WTC11 (cell line): ENCODE measurements at regions not wholly inside any gene's neighbourhood (a gene's known extent, or its start where the extent isn't known, plus 50 kb on each side); places are given as distances from the start of the nearest gene placed in this dataset.

Experiments used
- ATAC-seq: fragments of 200-7000 bp; cut with Tn5 transposase; 2 replicates; pipeline ENCODE4 v1.10.0; 2021; ENCODE audit warnings: mild to moderate bottlenecking, moderate library complexity
- CTCF ChIA-PET: fragments of 300-600 bp; sonication (Branson Sonifier 250); formaldehyde crosslinking; loops from one replicate; lab custom pipeline; 2021; ENCODE audit warnings: antibody characterized with exemption; lab: Charles Lee
- POLR2A ChIA-PET: fragments of 350-600 bp; sonication (Branson Sonifier 250); formaldehyde crosslinking; loops from one replicate; lab custom pipeline; 2021; ENCODE audit warnings: antibody characterized with exemption; lab: Charles Lee
- DNase-seq: peaks from one replicate; pipeline ENCODE4 v3.0.0; 2021; ENCODE audit warnings: low spot score
- H3K27ac Mint-ChIP-seq: 2 replicates; pipeline ENCODE4 v1.8.0; 2021; ENCODE audit warnings: mixed read lengths
- H3K27me3 Mint-ChIP-seq: 2 replicates; pipeline ENCODE4 v1.8.0; 2021; ENCODE audit warnings: low read depth, mild to moderate bottlenecking, moderate library complexity, mixed read lengths
- H3K36me3 Mint-ChIP-seq: 2 replicates; pipeline ENCODE4 v1.8.0; 2021; ENCODE audit warnings: mixed read lengths
- H3K4me1 Mint-ChIP-seq: 2 replicates; pipeline ENCODE4 v1.8.0; 2022; ENCODE audit warnings: mixed read lengths
- H3K4me3 Mint-ChIP-seq: 2 replicates; pipeline ENCODE4 v1.8.0; 2021; ENCODE audit warnings: mild to moderate bottlenecking, moderate library complexity, mixed read lengths
- H3K9me3 Mint-ChIP-seq: 2 replicates; pipeline ENCODE4 v1.8.0; 2021; ENCODE audit warnings: mixed read lengths
- ATF1 ChIP-seq: sonication (generic); formaldehyde crosslinking; IDR thresholded peaks from 2 replicates; pipeline ENCODE4 v1.8.1; 2023; ENCODE audit warnings: mild to moderate bottlenecking, moderate library complexity, missing genetic modification reagents
- ATF2 ChIP-seq: sonication (generic); formaldehyde crosslinking; IDR thresholded peaks from 2 replicates; pipeline ENCODE4 v1.8.1; 2022; ENCODE audit warnings: low read depth, missing genetic modification reagents, borderline replicate concordance
- ATF6 ChIP-seq: sonication (generic); formaldehyde crosslinking; IDR thresholded peaks from 2 replicates; pipeline ENCODE4 v1.8.1; 2023; ENCODE audit warnings: mild to moderate bottlenecking, missing genetic modification reagents
- CBFB ChIP-seq: sonication (generic); formaldehyde crosslinking; IDR thresholded peaks from 2 replicates; pipeline ENCODE4 v1.8.1; 2022; ENCODE audit warnings: mild to moderate bottlenecking, low read depth, missing genetic modification reagents
- CTCF ChIP-seq: fragments of 200-600 bp; IDR thresholded peaks from 2 replicates; pipeline ENCODE4 v1.8.0; 2022; ENCODE audit warnings: antibody characterized with exemption
- E2F1 ChIP-seq: sonication (generic); formaldehyde crosslinking; IDR thresholded peaks from 2 replicates; pipeline ENCODE4 v1.8.0; 2022; ENCODE audit warnings: mild to moderate bottlenecking, missing genetic modification reagents
- ETV6 ChIP-seq: sonication (generic); formaldehyde crosslinking; IDR thresholded peaks from 2 replicates; pipeline ENCODE4 v1.8.1; 2022; ENCODE audit warnings: mild to moderate bottlenecking, missing genetic modification reagents
- FOXP1 ChIP-seq: sonication (generic); formaldehyde crosslinking; IDR thresholded peaks from 2 replicates; pipeline ENCODE4 v1.8.0; 2022; ENCODE audit warnings: missing genetic modification reagents, mild to moderate bottlenecking, moderate library complexity, borderline replicate concordance
- IRF1 ChIP-seq: sonication (generic); formaldehyde crosslinking; IDR thresholded peaks from 2 replicates; pipeline ENCODE4 v1.8.0; 2023; ENCODE audit warnings: missing genetic modification reagents
- MLX ChIP-seq: sonication (generic); formaldehyde crosslinking; IDR thresholded peaks from 2 replicates; pipeline ENCODE4 v1.8.1; 2023; ENCODE audit warnings: mild to moderate bottlenecking, missing genetic modification reagents, moderate library complexity
- NFYB ChIP-seq: sonication (generic); formaldehyde crosslinking; conservative IDR thresholded peaks from 2 replicates; pipeline ENCODE4 v1.8.0; 2022; ENCODE audit warnings: low read depth, missing genetic modification reagents
- NR3C1 ChIP-seq: sonication (generic); formaldehyde crosslinking; conservative IDR thresholded peaks from 2 replicates; pipeline ENCODE4 v1.8.1; 2023; ENCODE audit warnings: low read depth, mild to moderate bottlenecking, missing genetic modification reagents
- TEAD1 ChIP-seq: sonication (generic); formaldehyde crosslinking; IDR thresholded peaks from 2 replicates; pipeline ENCODE4 v1.8.0; 2022; ENCODE audit warnings: mild to moderate bottlenecking, missing genetic modification reagents
- TEAD4 ChIP-seq: sonication (generic); formaldehyde crosslinking; IDR thresholded peaks from 2 replicates; pipeline ENCODE4 v1.8.0; 2022; ENCODE audit warnings: mild to moderate bottlenecking, missing genetic modification reagents
- ZNF232 ChIP-seq: sonication (generic); formaldehyde crosslinking; IDR thresholded peaks from 2 replicates; pipeline ENCODE4 v1.8.0; 2022; ENCODE audit warnings: mild to moderate bottlenecking, missing genetic modification reagents
- ZNF281 ChIP-seq: sonication (generic); formaldehyde crosslinking; IDR thresholded peaks from 2 replicates; pipeline ENCODE4 v1.8.0; 2023; ENCODE audit warnings: mild to moderate bottlenecking, missing genetic modification reagents
- ZNF396 ChIP-seq: fragments of 250-450 bp; sonication (Bioruptor Pico); IDR thresholded peaks from 2 replicates; pipeline ENCODE4 v1.8.0; 2021; ENCODE audit warnings: mild to moderate bottlenecking, moderate library complexity, borderline replicate concordance
- ZNF416 ChIP-seq: fragments of 250-450 bp; sonication (Bioruptor Pico); IDR thresholded peaks from 2 replicates; pipeline ENCODE4 v1.9.0; 2021; ENCODE audit warnings: mild to moderate bottlenecking, inconsistent platforms
- ZNF532 ChIP-seq: fragments of 250-450 bp; sonication (Bioruptor Pico); IDR thresholded peaks from 2 replicates; pipeline ENCODE4 v1.9.0; 2021; ENCODE audit warnings: mild to moderate bottlenecking, borderline replicate concordance

- ChIA-PET POLR2A (no interaction called here), CTCF (no interaction called here)
- DNase-seq: no peak
- TF ChIP-seq ZNF396 (CRISPR knock-in tag) (no peak), ZNF281 (CRISPR knock-in tag) (no peak), FOXP1 (no peak), MLX (CRISPR knock-in tag) (no peak), ZNF416 (CRISPR knock-in tag) (no peak), ZNF532 (CRISPR knock-in tag) (no peak), NR3C1 (no peak), ATF1 (no peak), ETV6 (CRISPR knock-in tag) (no peak), ATF6 (CRISPR knock-in tag) (no peak), IRF1 (CRISPR knock-in tag) (no peak)
- Mint-ChIP-seq H3K27me3 (no peaks in the 10 kb centered on the region), H3K36me3 (no peaks in the 10 kb centered on the region), H3K9me3 (no peaks in the 10 kb centered on the region), H3K4me3 (no peak overlapping the region), H3K27ac (no peak overlapping the region), H3K4me1 (no peaks in the 10 kb centered on the region)
- ATAC-seq: no peak
These were observed 746.9 kb downstream of the EFNB2 start for GRCh38 chr13:105788530-105788929.

- POLR2A ChIA-PET: no interaction called here
- ATAC-seq (no peak), DNase-seq (no peak)
- Mint-ChIP-seq H3K36me3 (no peaks in the 10 kb centered on the region), H3K4me1 (no peaks in the 10 kb centered on the region), H3K9me3 (no peaks in the 10 kb centered on the region), H3K27ac (no peak overlapping the region), H3K4me3 (no peak overlapping the region), H3K27me3 (no peaks in the 10 kb centered on the region)
- CTCF ChIA-PET: no interaction called here
- TF ChIP-seq CBFB: no peak
- no peak for TF ChIP-seq ZNF232 (CRISPR knock-in tag)
- TF ChIP-seq ATF1: no peak
- TF ChIP-seq NFYB (CRISPR knock-in tag): no peak
- no peak for TF ChIP-seq CTCF
- TF ChIP-seq ATF2 (CRISPR knock-in tag): no peak
- no peak for TF ChIP-seq E2F1
- no peak for TF ChIP-seq MLX (CRISPR knock-in tag)
- TF ChIP-seq TEAD1 (CRISPR knock-in tag): no peak
- no peak for TF ChIP-seq TEAD4 (CRISPR knock-in tag)
These were observed 747.8 kb downstream of the EFNB2 start for GRCh38 chr13:105787632-105788031.
